GM19468 (cell line): ENCODE measurements at regions not wholly inside any gene's neighbourhood (a gene's known extent, or its start where the extent isn't known, plus 50 kb on each side); places are given as distances from the start of the nearest gene placed in this dataset.
A peak's percentile ranks its signal among the peaks of the same experiment; 100 is the strongest.
"Not testable (repeated sequence)": the region's sequence is repeated elsewhere in the genome, so short reads cannot be mapped to it uniquely, and the experiment has no call there.

Experiments used
- ATAC-seq: cut with Tn5 transposase; IDR thresholded peaks from one replicate; pipeline ENCODE4 v1.9.1; 2021; ENCODE audit warnings: mild to moderate bottlenecking, moderate library complexity, moderate number of reproducible peaks; ENCODE audit not compliant: unreplicated experiment; ENCODE audit errors: extremely low read depth

- no peak for ATAC-seq
Measured at GRCh38 chr6:27684264-27685211, 211.6 kb upstream of the ZNF184 start.

- ATAC-seq = no peak
Measured at GRCh38 chr6:27679964-27680694, 207.2 kb upstream of the ZNF184 start.

GRCh38 chr6:27679308-27679963 is 206.5 kb upstream of the ZNF184 start:
- no peak for ATAC-seq

- ATAC-seq = no peak
Measured at GRCh38 chr6:27678469-27678868, 205.6 kb upstream of the ZNF184 start.

- ATAC-seq = no peak
Measured at GRCh38 chr6:27674882-27675281, 202.0 kb upstream of the ZNF184 start.

- peak; percentile 47 for ATAC-seq
Measured at GRCh38 chr6:27672113-27672799, 199.4 kb upstream of the ZNF184 start.

- no peak for ATAC-seq
Measured at GRCh38 chr6:27669624-27670301, 196.9 kb upstream of the ZNF184 start.

- no peak for ATAC-seq
Measured at GRCh38 chr6:27669295-27669623, 196.4 kb upstream of the ZNF184 start.

GRCh38 chr6:27668442-27669294 is 195.8 kb upstream of the ZNF184 start:
- ATAC-seq = no peak

GRCh38 chr6:27667657-27668441 is 194.9 kb upstream of the ZNF184 start:
- ATAC-seq = no peak

GRCh38 chr6:27667016-27667656 is 194.2 kb upstream of the ZNF184 start:
- ATAC-seq = no peak

- no peak for ATAC-seq
Measured at GRCh38 chr6:27662769-27663168, 189.9 kb upstream of the ZNF184 start.

- not testable (repeated sequence) for ATAC-seq
Measured at GRCh38 chr6:27662212-27662611, 189.3 kb upstream of the ZNF184 start.

- not testable (repeated sequence) for ATAC-seq
Measured at GRCh38 chr6:27653143-27653825, 180.4 kb upstream of the ZNF184 start.

- no peak for ATAC-seq
Measured at GRCh38 chr6:27651371-27651732, 178.4 kb upstream of the ZNF184 start.

- no peak for ATAC-seq
Measured at GRCh38 chr6:27650620-27651370, 177.9 kb upstream of the ZNF184 start.
